ENCODE measurements at regions not wholly inside any gene's neighbourhood (a gene's known extent, or its start where the extent isn't known, plus 50 kb on each side); places are given as distances from the start of the nearest gene placed in this dataset.

- ATAC-seq (ENCODE audit: low read depth) (no peak), DNase-seq (ENCODE audit: low spot score) (no peak)
- no peak for TF ChIP-seq CTCF (IDR thresholded peaks at IDR 0.05; ENCODE audit: poor library complexity, severe bottlenecking)
- Histone ChIP-seq H3K27me3 (ENCODE audit: insufficient read depth, poor library complexity, severe bottlenecking) (no peaks in the 10 kb centered on the region), H3K9me3 (ENCODE audit: severe bottlenecking) (no peaks in the 10 kb centered on the region), H3K4me1 (ENCODE audit: insufficient read depth, poor library complexity, severe bottlenecking) (peaks cover 17% of the 10 kb centered on the region), H3K36me3 (ENCODE audit: low read depth) (no peaks in the 10 kb centered on the region), H3K27ac (ENCODE audit: poor library complexity, severe bottlenecking) (no peak overlapping the region), H3K4me3 (ENCODE audit: severe bottlenecking) (no peak overlapping the region)
Observed at GRCh38 chr6:167695831-167696230, 130.9 kb upstream of the AFDN start.

- peaks cover 17% of the 10 kb centered on the region for H3K4me1 ChIP-seq (ENCODE audit: insufficient read depth, poor library complexity, severe bottlenecking)
Observed at GRCh38 chr6:167696296-167696695, 130.4 kb upstream of the AFDN start.

DNA sequence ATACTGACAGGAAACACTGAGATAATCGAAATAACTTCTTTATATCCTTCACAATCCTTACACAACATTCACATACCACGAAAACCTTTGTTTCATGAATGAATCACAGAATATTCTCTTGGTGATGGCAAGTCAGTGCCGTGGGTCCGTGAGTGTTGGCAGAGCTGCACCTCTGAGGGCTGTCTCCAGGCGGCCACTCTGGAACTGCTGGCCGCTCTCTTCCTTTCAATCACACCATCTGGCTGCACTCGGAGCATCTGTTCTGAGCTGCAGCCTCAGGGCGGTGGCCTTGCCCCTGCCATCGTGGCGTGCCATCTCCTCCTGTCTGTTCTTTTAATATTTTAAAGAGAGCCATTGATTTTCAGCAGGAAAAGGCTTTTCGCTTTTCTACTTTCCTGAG lies 129.4 kb upstream of the AFDN start:
- Histone ChIP-seq H3K36me3 (ENCODE audit: low read depth) (no peaks in the 10 kb centered on the region), H3K27ac (ENCODE audit: poor library complexity, severe bottlenecking) (no peak overlapping the region), H3K4me3 (ENCODE audit: severe bottlenecking) (no peak overlapping the region), H3K27me3 (ENCODE audit: insufficient read depth, poor library complexity, severe bottlenecking) (no peaks in the 10 kb centered on the region), H3K9me3 (ENCODE audit: severe bottlenecking) (no peaks in the 10 kb centered on the region), H3K4me1 (ENCODE audit: insufficient read depth, poor library complexity, severe bottlenecking) (peaks cover 17% of the 10 kb centered on the region)
- DNase-seq (ENCODE audit: low spot score) (no peak), ATAC-seq (ENCODE audit: low read depth) (peak; percentile 47; the same call in 1 of the 3 replicates)
- no peak for TF ChIP-seq CTCF (IDR thresholded peaks at IDR 0.05; ENCODE audit: poor library complexity, severe bottlenecking)

More at GRCh38 chr6:167696296-167696695, 130.4 kb upstream of the AFDN start:
- Histone ChIP-seq H3K36me3 (ENCODE audit: low read depth) (no peaks in the 10 kb centered on the region), H3K27ac (ENCODE audit: poor library complexity, severe bottlenecking) (no peak overlapping the region), H3K9me3 (ENCODE audit: severe bottlenecking) (no peaks in the 10 kb centered on the region), H3K4me3 (ENCODE audit: severe bottlenecking) (no peak overlapping the region), H3K27me3 (ENCODE audit: insufficient read depth, poor library complexity, severe bottlenecking) (no peaks in the 10 kb centered on the region)
- TF ChIP-seq CTCF (IDR thresholded peaks at IDR 0.05; ENCODE audit: poor library complexity, severe bottlenecking): no peak
- no peak for DNase-seq (ENCODE audit: low spot score)
- ATAC-seq (ENCODE audit: low read depth): no peak

DNA sequence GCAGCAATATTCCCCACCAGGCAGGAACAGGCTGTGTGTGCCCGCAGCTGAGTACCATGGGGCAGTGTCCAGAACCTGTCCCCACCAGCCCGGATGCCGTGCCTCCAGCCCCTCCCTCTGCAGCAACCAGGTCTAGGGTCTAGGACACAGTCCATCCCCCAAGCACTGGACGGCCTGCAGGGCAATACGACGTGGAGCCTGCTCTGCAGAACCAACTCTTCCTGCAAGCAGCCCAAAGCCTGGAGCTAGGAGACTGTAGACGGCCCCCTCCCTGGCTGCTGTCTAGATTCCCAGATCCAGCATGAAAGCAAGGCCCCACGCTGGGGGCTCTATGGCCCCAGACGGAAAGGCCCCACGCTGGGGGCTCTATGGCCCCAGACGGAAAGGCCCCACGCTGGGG lies 128.2 kb upstream of the AFDN start:
- H3K27ac ChIP-seq (ENCODE audit: poor library complexity, severe bottlenecking): no peak overlapping the region
- H3K9me3 ChIP-seq (ENCODE audit: severe bottlenecking): no peaks in the 10 kb centered on the region
- no peaks in the 10 kb centered on the region for H3K27me3 ChIP-seq (ENCODE audit: insufficient read depth, poor library complexity, severe bottlenecking)
- no peaks in the 10 kb centered on the region for H3K36me3 ChIP-seq (ENCODE audit: low read depth)
- no peak overlapping the region for H3K4me3 ChIP-seq (ENCODE audit: severe bottlenecking)
- DNase-seq (ENCODE audit: low spot score) (no peak), ATAC-seq (ENCODE audit: low read depth) (no peak)
- no peak for TF ChIP-seq CTCF (IDR thresholded peaks at IDR 0.05; ENCODE audit: poor library complexity, severe bottlenecking)
- peaks cover 17% of the 10 kb centered on the region for H3K4me1 ChIP-seq (ENCODE audit: insufficient read depth, poor library complexity, severe bottlenecking)

DNA sequence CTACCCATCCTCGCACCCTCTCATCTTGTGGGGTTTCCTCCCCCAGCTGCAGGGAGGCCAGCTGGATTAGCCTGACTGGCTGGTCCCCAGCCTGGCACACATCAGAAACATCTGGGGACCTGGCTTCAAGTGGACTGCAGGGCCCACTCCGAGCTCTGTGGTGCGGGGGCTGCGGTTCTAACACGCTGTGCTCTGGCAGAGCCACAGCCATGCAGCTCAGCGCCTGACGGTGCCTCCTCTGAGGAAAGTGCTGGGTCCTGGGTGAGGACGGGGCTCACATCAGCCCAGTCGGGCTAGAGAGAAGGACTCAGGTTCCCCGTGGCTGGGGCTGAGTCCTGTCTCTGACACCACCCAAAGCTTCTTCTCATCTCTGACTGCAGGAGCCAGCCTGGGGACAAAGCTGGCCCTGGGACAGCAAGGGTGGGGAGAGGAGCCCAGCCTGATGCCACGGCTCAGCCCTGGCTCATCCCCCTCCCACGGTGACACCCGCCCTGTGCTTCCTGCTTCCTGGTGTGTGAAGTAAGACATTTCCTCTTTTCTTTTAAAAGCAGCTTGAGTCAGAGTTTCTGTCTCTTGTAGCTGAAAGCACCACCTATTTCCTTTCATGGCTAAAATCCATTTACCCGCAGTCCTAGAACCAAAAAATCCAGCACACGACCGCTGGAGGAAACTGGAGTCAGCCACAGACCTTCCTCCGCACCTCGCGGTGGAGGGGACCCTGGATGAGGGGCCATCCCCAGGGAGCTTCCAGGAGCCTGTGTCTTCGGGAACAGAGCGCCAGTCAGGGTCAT lies 127.4 kb upstream of the AFDN start:
- no peak for DNase-seq (ENCODE audit: low spot score)
- H3K27ac ChIP-seq (ENCODE audit: poor library complexity, severe bottlenecking): peak overlapping the region; percentile 52

More for the DNA sequence above, 127.4 kb upstream of the AFDN start:
- Histone ChIP-seq H3K36me3 (ENCODE audit: low read depth) (no peaks in the 10 kb centered on the region), H3K27me3 (ENCODE audit: insufficient read depth, poor library complexity, severe bottlenecking) (no peaks in the 10 kb centered on the region), H3K4me3 (ENCODE audit: severe bottlenecking) (no peak overlapping the region), H3K4me1 (ENCODE audit: insufficient read depth, poor library complexity, severe bottlenecking) (peaks cover 17% of the 10 kb centered on the region), H3K9me3 (ENCODE audit: severe bottlenecking) (no peaks in the 10 kb centered on the region)
- peak; percentile 62 for ATAC-seq (ENCODE audit: low read depth)
- no peak for TF ChIP-seq CTCF (IDR thresholded peaks at IDR 0.05; ENCODE audit: poor library complexity, severe bottlenecking)
